ENCODE measurements at regions not wholly inside any gene's neighbourhood (a gene's known extent, or its start where the extent isn't known, plus 50 kb on each side); places are given as distances from the start of the nearest gene placed in this dataset.
"Not testable (repeated sequence)": the region's sequence is repeated elsewhere in the genome, so short reads cannot be mapped to it uniquely, and the experiment has no call there.

- peaks cover 10% of the 10 kb centered on the region for H3K27me3 Mint-ChIP-seq (ENCODE audit: low read depth)
- H3K36me3 Mint-ChIP-seq (ENCODE audit: insufficient read depth) = no peaks in the 10 kb centered on the region
- H3K4me1 Mint-ChIP-seq (ENCODE audit: low read depth) = no peaks in the 10 kb centered on the region
- no peak for DNase-seq
- no peak overlapping the region for H3K4me3 Mint-ChIP-seq
- no peaks in the 10 kb centered on the region for H3K9me3 Mint-ChIP-seq
- no peak for ATAC-seq
Observed at GRCh38 chr5:39702928-39703327, 278.1 kb upstream of the DAB2 start.

GRCh38 chr5:39700523-39700922 lies 275.7 kb upstream of the DAB2 start:
- Mint-ChIP-seq H3K4me1 (ENCODE audit: low read depth) (no peaks in the 10 kb centered on the region), H3K4me3 (no peak overlapping the region), H3K9me3 (no peaks in the 10 kb centered on the region), H3K36me3 (ENCODE audit: insufficient read depth) (no peaks in the 10 kb centered on the region), H3K27me3 (ENCODE audit: low read depth) (peaks cover 8% of the 10 kb centered on the region)
- ATAC-seq (no peak), DNase-seq (no peak)

GRCh38 chr5:39698838-39699560 lies 274.2 kb upstream of the DAB2 start:
- DNase-seq (no peak), ATAC-seq (no peak)
- H3K9me3 Mint-ChIP-seq = no peaks in the 10 kb centered on the region
- peaks cover 4% of the 10 kb centered on the region for H3K27me3 Mint-ChIP-seq (ENCODE audit: low read depth)
- H3K36me3 Mint-ChIP-seq (ENCODE audit: insufficient read depth) = no peaks in the 10 kb centered on the region
- no peaks in the 10 kb centered on the region for H3K4me1 Mint-ChIP-seq (ENCODE audit: low read depth)
- no peak overlapping the region for H3K4me3 Mint-ChIP-seq

- peaks cover 8% of the 10 kb centered on the region for H3K27me3 Mint-ChIP-seq (ENCODE audit: low read depth)
- no peaks in the 10 kb centered on the region for H3K36me3 Mint-ChIP-seq (ENCODE audit: insufficient read depth)
- ATAC-seq (no peak), DNase-seq (no peak)
- H3K4me1 Mint-ChIP-seq (ENCODE audit: low read depth) = no peaks in the 10 kb centered on the region
- H3K9me3 Mint-ChIP-seq = no peaks in the 10 kb centered on the region
- no peak overlapping the region for H3K4me3 Mint-ChIP-seq
Observed at GRCh38 chr5:39697881-39698280, 273.1 kb upstream of the DAB2 start.

- ATAC-seq = no peak
- H3K4me3 Mint-ChIP-seq = no peak overlapping the region
Observed at GRCh38 chr5:39696672-39697398, 272.1 kb upstream of the DAB2 start.

GRCh38 chr5:39691993-39692392 lies 267.2 kb upstream of the DAB2 start:
- Mint-ChIP-seq H3K27me3 (ENCODE audit: low read depth) (peaks cover 19% of the 10 kb centered on the region), H3K4me3 (no peak overlapping the region), H3K9me3 (peaks cover 5% of the 10 kb centered on the region), H3K36me3 (ENCODE audit: insufficient read depth) (no peaks in the 10 kb centered on the region), H3K4me1 (ENCODE audit: low read depth) (no peaks in the 10 kb centered on the region)
- ATAC-seq (no peak), DNase-seq (no peak)

More at GRCh38 chr5:39696672-39697398, 272.1 kb upstream of the DAB2 start:
- Mint-ChIP-seq H3K4me1 (ENCODE audit: low read depth) (no peaks in the 10 kb centered on the region), H3K36me3 (ENCODE audit: insufficient read depth) (no peaks in the 10 kb centered on the region), H3K9me3 (no peaks in the 10 kb centered on the region), H3K27me3 (ENCODE audit: low read depth) (peaks cover 10% of the 10 kb centered on the region)
- no peak for DNase-seq

GRCh38 chr5:39691136-39691535 lies 266.4 kb upstream of the DAB2 start:
- Mint-ChIP-seq H3K27me3 (ENCODE audit: low read depth) (peaks cover 27% of the 10 kb centered on the region), H3K36me3 (ENCODE audit: insufficient read depth) (no peaks in the 10 kb centered on the region), H3K9me3 (peaks cover 5% of the 10 kb centered on the region), H3K4me1 (ENCODE audit: low read depth) (no peaks in the 10 kb centered on the region), H3K4me3 (no peak overlapping the region)
- ATAC-seq = no peak
- no peak for DNase-seq

- Mint-ChIP-seq H3K4me1 (ENCODE audit: low read depth) (no peaks in the 10 kb centered on the region), H3K36me3 (ENCODE audit: insufficient read depth) (no peaks in the 10 kb centered on the region), H3K27me3 (ENCODE audit: low read depth) (peaks cover 27% of the 10 kb centered on the region), H3K4me3 (no peak overlapping the region), H3K9me3 (peaks cover 5% of the 10 kb centered on the region)
- ATAC-seq (no peak), DNase-seq (no peak)
Observed at GRCh38 chr5:39689919-39690318, 265.1 kb upstream of the DAB2 start.

GRCh38 chr5:39687924-39688323 lies 263.1 kb upstream of the DAB2 start:
- not testable (repeated sequence) for H3K4me1 Mint-ChIP-seq (ENCODE audit: low read depth); H3K4me3 Mint-ChIP-seq; ATAC-seq; DNase-seq; H3K9me3 Mint-ChIP-seq; H3K36me3 Mint-ChIP-seq (ENCODE audit: insufficient read depth)
- peaks cover 22% of the 10 kb centered on the region for H3K27me3 Mint-ChIP-seq (ENCODE audit: low read depth)

GRCh38 chr5:39680213-39680612 lies 255.4 kb upstream of the DAB2 start:
- ATAC-seq (no peak), DNase-seq (no peak)
- Mint-ChIP-seq H3K36me3 (ENCODE audit: insufficient read depth) (no peaks in the 10 kb centered on the region), H3K27me3 (ENCODE audit: low read depth) (peaks cover 7% of the 10 kb centered on the region), H3K4me3 (no peak overlapping the region), H3K4me1 (ENCODE audit: low read depth) (no peaks in the 10 kb centered on the region), H3K9me3 (no peaks in the 10 kb centered on the region)

GRCh38 chr5:39678534-39678933 lies 253.8 kb upstream of the DAB2 start:
- Mint-ChIP-seq H3K27me3 (ENCODE audit: low read depth) (peaks cover 8% of the 10 kb centered on the region), H3K4me1 (ENCODE audit: low read depth) (no peaks in the 10 kb centered on the region), H3K4me3 (no peak overlapping the region), H3K36me3 (ENCODE audit: insufficient read depth) (no peaks in the 10 kb centered on the region), H3K9me3 (no peaks in the 10 kb centered on the region)
- ATAC-seq (no peak), DNase-seq (no peak)

GRCh38 chr5:39675676-39676075 lies 250.9 kb upstream of the DAB2 start:
- no peaks in the 10 kb centered on the region for H3K36me3 Mint-ChIP-seq (ENCODE audit: insufficient read depth)
- no peaks in the 10 kb centered on the region for H3K4me1 Mint-ChIP-seq (ENCODE audit: low read depth)
- ATAC-seq (no peak), DNase-seq (no peak)
- no peaks in the 10 kb centered on the region for H3K9me3 Mint-ChIP-seq
- H3K4me3 Mint-ChIP-seq = no peak overlapping the region
- peaks cover 9% of the 10 kb centered on the region for H3K27me3 Mint-ChIP-seq (ENCODE audit: low read depth)

- H3K36me3 Mint-ChIP-seq (ENCODE audit: insufficient read depth) = no peaks in the 10 kb centered on the region
- ATAC-seq = no peak
Observed at GRCh38 chr5:39674209-39675082, 249.7 kb upstream of the DAB2 start.

GRCh38 chr5:39671561-39671961 lies 246.8 kb upstream of the DAB2 start:
- DNase-seq (no peak), ATAC-seq (no peak)
- H3K4me3 Mint-ChIP-seq = no peak overlapping the region
- H3K4me1 Mint-ChIP-seq (ENCODE audit: low read depth) = no peaks in the 10 kb centered on the region
- H3K27me3 Mint-ChIP-seq (ENCODE audit: low read depth) = peaks cover 13% of the 10 kb centered on the region
- H3K36me3 Mint-ChIP-seq (ENCODE audit: insufficient read depth) = no peaks in the 10 kb centered on the region
- no peaks in the 10 kb centered on the region for H3K9me3 Mint-ChIP-seq

More at GRCh38 chr5:39674209-39675082, 249.7 kb upstream of the DAB2 start:
- no peaks in the 10 kb centered on the region for H3K4me1 Mint-ChIP-seq (ENCODE audit: low read depth)
- H3K4me3 Mint-ChIP-seq = no peak overlapping the region
- H3K27me3 Mint-ChIP-seq (ENCODE audit: low read depth) = peaks cover 13% of the 10 kb centered on the region
- no peak for DNase-seq
- no peaks in the 10 kb centered on the region for H3K9me3 Mint-ChIP-seq
